GM12878 (cell line): ENCODE measurements at regions not wholly inside any gene's neighbourhood (a gene's known extent, or its start where the extent isn't known, plus 50 kb on each side); places are given as distances from the start of the nearest gene placed in this dataset.

Experiments
- ATAC-seq: fragments of 200-7000 bp; cut with Tn5 transposase; 3 replicates; pipeline ENCODE4 v1.9.1; 2020; ENCODE audit warnings: mild to moderate bottlenecking, moderate library complexity
- BruUV-seq: library from RNA; stranded (reverse); fragments of 400-500 nt; replicated peaks from 2 replicates; lab custom pipeline; 2021; lab: Mats Ljungman, UMichigan
- CTCF ChIA-PET: fragments of 300-600 bp; sonication (Branson Sonifier 250); formaldehyde crosslinking; extraction: SDS; loops from one replicate; lab custom pipeline; 2021; ENCODE audit warnings: inconsistent platforms; lab: Yijun Ruan, JAX
- POLR2A ChIA-PET: fragments of 350-600 bp; formaldehyde crosslinking; extraction: SDS; loops from one replicate; lab custom pipeline; 2021; ENCODE audit warnings: inconsistent platforms; lab: Charles Lee
- RAD21 ChIA-PET: fragments of 300-600 bp; sonication (Branson Sonifier 250); formaldehyde crosslinking; loops from one replicate; lab custom pipeline; 2023; ENCODE audit warnings: antibody characterized with exemption; ENCODE audit not compliant: unreplicated experiment; lab: Charles Lee
- SMC1A ChIA-PET: fragments of 300-600 bp; sonication (Branson Sonifier 250); formaldehyde crosslinking; loops from one replicate; lab custom pipeline; 2023; ENCODE audit not compliant: unreplicated experiment, uncharacterized antibody; lab: Charles Lee
- DNase-seq: peaks from one replicate; pipeline ENCODE4 v3.0.0-alpha.2; 2011; ENCODE audit warnings: low read depth, low spot score
- FAIRE-seq: peaks from 3 replicates; lab custom pipeline; 2011; peaks lifted over from hg19 to GRCh38; lab: Jason Lieb, UNC
- H2AFZ ChIP-seq: 2 replicates; pipeline ENCODE4 v1.6.0; 2011; ENCODE audit warnings: low read depth, low read length, control low read depth; ENCODE audit not compliant: control insufficient read depth
- H3K27ac ChIP-seq: 2 replicates; pipeline ENCODE4 v1.5.1; 2011; ENCODE audit warnings: control low read depth; ENCODE audit not compliant: control insufficient read depth, insufficient read depth
- H3K27me3 ChIP-seq, 2 experiments: replicated peaks in 1 of 2; 2 replicates each; pipeline versions ENCODE4 v1.6.0 to v1.6.1; 2011; ENCODE audit warnings: low read length in 1 of 2; ENCODE audit not compliant: control insufficient read depth in 2 of 2, insufficient read depth in 2 of 2
- H3K36me3 ChIP-seq, 2 experiments: 2 replicates each; pipeline ENCODE4 v1.5.1; 2011; ENCODE audit warnings: low read length in 1 of 2; ENCODE audit not compliant: control insufficient read depth in 2 of 2, insufficient read depth in 2 of 2
- H3K4me1 ChIP-seq: 2 replicates; pipeline ENCODE4 v1.6.1; 2011; ENCODE audit warnings: mild to moderate bottlenecking, low read length, moderate library complexity, mixed read lengths; ENCODE audit not compliant: control insufficient read depth, insufficient read depth
- H3K4me2 ChIP-seq: 2 replicates; pipeline ENCODE4 v1.6.0; 2011; ENCODE audit warnings: control low read depth; ENCODE audit not compliant: control insufficient read depth, insufficient read depth
- H3K4me3 ChIP-seq: fragments of 200-600 bp; sonication (generic); 2 replicates; pipeline ENCODE4 v1.5.1; 2016
- H3K79me2 ChIP-seq: 2 replicates; pipeline ENCODE4 v1.6.0; 2011; ENCODE audit warnings: low read length; ENCODE audit not compliant: control insufficient read depth, insufficient read depth
- H3K9ac ChIP-seq: 2 replicates; pipeline ENCODE4 v1.8.0; 2011; ENCODE audit warnings: low read length, control low read depth, mixed read lengths; ENCODE audit not compliant: control insufficient read depth, insufficient read depth
- H3K9me3 ChIP-seq: replicated peaks from 3 replicates; pipeline ENCODE4 v1.5.1; 2011; ENCODE audit warnings: mild to moderate bottlenecking, low read length; ENCODE audit not compliant: control insufficient read depth, insufficient read depth
- H4K20me1 ChIP-seq: 2 replicates; pipeline ENCODE4 v1.6.0; 2011; ENCODE audit not compliant: control insufficient read depth, insufficient read depth
- ASH2L ChIP-seq: fragments of 300-600, 200-600 bp; sonication (generic); IDR thresholded peaks from 2 replicates; pipeline ENCODE4 v1.6.1; 2017; ENCODE audit warnings: low read depth, mild to moderate bottlenecking, borderline replicate concordance
- BRCA1 ChIP-seq: IDR thresholded peaks from 2 replicates; pipeline ENCODE4 v1.6.1; 2011; ENCODE audit warnings: low read depth, low read length, improper control_type of control experiment
- CHD2 ChIP-seq: IDR thresholded peaks from 2 replicates; pipeline ENCODE4 v1.6.1; 2011; ENCODE audit warnings: low read depth, low read length, improper control_type of control experiment, borderline replicate concordance
- CHD4 ChIP-seq: fragments of 200-600 bp; sonication (generic); IDR thresholded peaks from 2 replicates; pipeline ENCODE4 v1.6.1; 2016; ENCODE audit warnings: mild to moderate bottlenecking
- EGR1 ChIP-seq, 2 experiments: IDR thresholded peaks; 1 replicate in 1 of 2; 2 replicates in 1 of 2; pipeline ENCODE4 v1.6.1; 2011 to 2012; ENCODE audit warnings: low read depth in 2 of 2, low read length in 2 of 2, borderline replicate concordance in 1 of 2, mild to moderate bottlenecking in 1 of 2, moderate library complexity in 1 of 2
- FOXM1 ChIP-seq: IDR thresholded peaks from 2 replicates; pipeline ENCODE4 v1.6.1; 2012; ENCODE audit warnings: low read depth, mild to moderate bottlenecking, inconsistent platforms, low read length, moderate library complexity
- GABPA ChIP-seq: IDR thresholded peaks from 2 replicates; pipeline ENCODE4 v1.6.1; 2014; ENCODE audit warnings: antibody characterized with exemption, low read depth, mild to moderate bottlenecking, inconsistent platforms
- HCFC1 ChIP-seq: fragments of 150-350 bp; IDR thresholded peaks from 2 replicates; pipeline ENCODE4 v1.6.1; 2014; ENCODE audit warnings: low read length
- NFYA ChIP-seq: IDR thresholded peaks from 2 replicates; pipeline ENCODE4 v1.6.1; 2011; ENCODE audit warnings: low read depth, mild to moderate bottlenecking, low read length, improper control_type of control experiment, borderline replicate concordance
- NR2F1 ChIP-seq: fragments of 450-650 bp; conservative IDR thresholded peaks from 2 replicates; pipeline ENCODE4 v1.6.1; 2017; ENCODE audit warnings: mild to moderate bottlenecking
- PML ChIP-seq: IDR thresholded peaks from 2 replicates; pipeline ENCODE4 v1.6.1; 2012; ENCODE audit warnings: low read length, inconsistent platforms
- POU2F2 ChIP-seq: IDR thresholded peaks from 3 replicates; pipeline ENCODE4 v1.6.1; 2011; ENCODE audit warnings: low read depth, mild to moderate bottlenecking, low read length, borderline replicate concordance
- SUPT20H ChIP-seq: IDR thresholded peaks from 2 replicates; pipeline ENCODE4 v1.6.1; 2011; ENCODE audit warnings: low read depth, mild to moderate bottlenecking, low read length, moderate library complexity, borderline replicate concordance; ENCODE audit not compliant: control insufficient read depth
- ZNF207 ChIP-seq: fragments of 450-650 bp; IDR thresholded peaks from 2 replicates; pipeline ENCODE4 v1.6.1; 2014; ENCODE audit warnings: antibody characterized with exemption, mild to moderate bottlenecking, borderline replicate concordance
- ZZZ3 ChIP-seq: IDR thresholded peaks from 2 replicates; pipeline ENCODE4 v1.6.1; 2011; ENCODE audit warnings: low read depth; ENCODE audit not compliant: control insufficient read depth, insufficient read length
- WGBS: methylation state at CpG from one replicate; pipeline ENCODE4 v1.1.6; 2016; ENCODE audit warnings: low lambda C conversion rate; ENCODE audit not compliant: insufficient replicate concordance, insufficient coverage; ENCODE audit errors: missing lambda C conversion rate; 5-methylcytosine and 5-hydroxymethylcytosine counted together
- in situ Hi-C: fragments of 300-500 bp; cut with MboI; formaldehyde crosslinking; loops from 9 replicates; pipeline ENCODE4 v1.14.3; 2018; ENCODE audit warnings: mixed read lengths
- intact Hi-C: fragments of 100-400 bp; cut with micrococcal nuclease; formaldehyde crosslinking; loops from one replicate; pipeline ENCODE4 v1.14.2; 2022; ENCODE audit not compliant: unreplicated experiment
- TF ChIP-seq, protein P1 (sequence below): fragments of 450-650 bp; IDR thresholded peaks from 2 replicates; pipeline ENCODE4 v1.6.1; 2017; ENCODE audit warnings: mild to moderate bottlenecking, moderate library complexity
- TF ChIP-seq, protein P2 (sequence below): fragments of 450-650 bp; IDR thresholded peaks from 2 replicates; pipeline ENCODE4 v1.6.1; 2014; ENCODE audit warnings: mild to moderate bottlenecking
- TF ChIP-seq, protein P3 (sequence below): IDR thresholded peaks from 2 replicates; pipeline ENCODE4 v1.6.1; 2012; ENCODE audit warnings: low read depth, low read length, improper control_type of control experiment

DNA sequence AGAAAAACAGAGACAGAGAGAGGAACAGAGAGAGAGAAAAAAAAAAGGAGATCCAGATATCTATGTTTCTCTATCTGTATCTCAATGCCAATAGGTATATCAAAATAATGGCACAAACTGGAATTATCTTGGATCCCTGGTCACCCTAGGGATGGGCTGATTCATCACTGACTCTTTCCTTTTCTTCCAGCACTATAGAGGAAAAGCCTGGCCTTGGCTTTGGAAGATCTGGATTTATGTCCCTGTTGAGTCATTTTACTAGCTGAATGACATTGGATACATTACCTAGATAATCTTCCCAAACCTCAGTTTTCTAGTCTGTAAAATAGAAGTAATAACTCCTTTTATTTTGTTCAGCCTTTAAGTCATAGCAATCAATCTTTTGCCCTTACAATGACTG is 152.8 kb upstream of the GDF10 start (continued):
- TF ChIP-seq, protein P1, sequence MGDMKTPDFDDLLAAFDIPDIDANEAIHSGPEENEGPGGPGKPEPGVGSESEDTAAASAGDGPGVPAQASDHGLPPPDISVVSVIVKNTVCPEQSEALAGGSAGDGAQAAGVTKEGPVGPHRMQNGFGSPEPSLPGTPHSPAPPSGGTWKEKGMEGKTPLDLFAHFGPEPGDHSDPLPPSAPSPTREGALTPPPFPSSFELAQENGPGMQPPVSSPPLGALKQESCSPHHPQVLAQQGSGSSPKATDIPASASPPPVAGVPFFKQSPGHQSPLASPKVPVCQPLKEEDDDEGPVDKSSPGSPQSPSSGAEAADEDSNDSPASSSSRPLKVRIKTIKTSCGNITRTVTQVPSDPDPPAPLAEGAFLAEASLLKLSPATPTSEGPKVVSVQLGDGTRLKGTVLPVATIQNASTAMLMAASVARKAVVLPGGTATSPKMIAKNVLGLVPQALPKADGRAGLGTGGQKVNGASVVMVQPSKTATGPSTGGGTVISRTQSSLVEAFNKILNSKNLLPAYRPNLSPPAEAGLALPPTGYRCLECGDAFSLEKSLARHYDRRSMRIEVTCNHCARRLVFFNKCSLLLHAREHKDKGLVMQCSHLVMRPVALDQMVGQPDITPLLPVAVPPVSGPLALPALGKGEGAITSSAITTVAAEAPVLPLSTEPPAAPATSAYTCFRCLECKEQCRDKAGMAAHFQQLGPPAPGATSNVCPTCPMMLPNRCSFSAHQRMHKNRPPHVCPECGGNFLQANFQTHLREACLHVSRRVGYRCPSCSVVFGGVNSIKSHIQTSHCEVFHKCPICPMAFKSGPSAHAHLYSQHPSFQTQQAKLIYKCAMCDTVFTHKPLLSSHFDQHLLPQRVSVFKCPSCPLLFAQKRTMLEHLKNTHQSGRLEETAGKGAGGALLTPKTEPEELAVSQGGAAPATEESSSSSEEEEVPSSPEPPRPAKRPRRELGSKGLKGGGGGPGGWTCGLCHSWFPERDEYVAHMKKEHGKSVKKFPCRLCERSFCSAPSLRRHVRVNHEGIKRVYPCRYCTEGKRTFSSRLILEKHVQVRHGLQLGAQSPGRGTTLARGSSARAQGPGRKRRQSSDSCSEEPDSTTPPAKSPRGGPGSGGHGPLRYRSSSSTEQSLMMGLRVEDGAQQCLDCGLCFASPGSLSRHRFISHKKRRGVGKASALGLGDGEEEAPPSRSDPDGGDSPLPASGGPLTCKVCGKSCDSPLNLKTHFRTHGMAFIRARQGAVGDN, result no peak
- TF ChIP-seq ZZZ3, result no peak
- no peak for TF ChIP-seq GABPA
- no peak for TF ChIP-seq CHD4
- no peak for TF ChIP-seq NR2F1
- TF ChIP-seq ASH2L, result no peak
- TF ChIP-seq PML, result no peak
- TF ChIP-seq ZNF207, result no peak
- no peak for TF ChIP-seq SUPT20H

DNA sequence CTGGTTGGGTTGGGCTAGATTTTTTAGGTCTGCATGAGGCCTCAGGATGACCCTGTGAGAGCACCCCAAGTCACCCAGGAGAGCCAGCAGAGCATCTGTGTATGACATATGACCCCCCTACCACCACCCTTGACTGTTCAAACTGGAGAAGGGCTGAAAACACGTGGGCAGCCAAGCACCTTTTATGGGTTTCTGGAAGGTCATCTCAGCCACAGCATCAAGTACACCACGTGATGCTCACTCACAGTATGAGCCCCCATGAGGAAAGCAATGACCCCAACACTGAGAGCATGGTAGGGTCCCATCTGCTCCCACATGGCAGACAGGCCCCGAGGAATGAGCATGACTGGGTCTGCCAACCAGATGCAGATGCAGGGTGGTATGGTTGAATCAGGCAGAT is 149.4 kb upstream of the GDF10 start:
- intact Hi-C loops (no loop called here), in situ Hi-C loops (no loop called here)
- H3K4me3 ChIP-seq, result no peak overlapping the region
- FAIRE-seq, result no peak
- CTCF ChIA-PET, result interaction anchor here (1.2 kb wide), 1 partner anchor 103 kb away, joined by 3 read pairs; no protein-coding TSS in a partner anchor
- H2AFZ ChIP-seq, result no peak overlapping the region
- no peak for DNase-seq
- WGBS, result 11% methylated on average over 3 of the region's 3 CpGs
- no peaks in the 10 kb centered on the region for H3K4me1 ChIP-seq
- peaks cover 3% of the 10 kb centered on the region; the same call in 2 of the 3 replicates for H3K9me3 ChIP-seq
- no peak overlapping the region for H3K27ac ChIP-seq
- H4K20me1 ChIP-seq, result no peaks in the 10 kb centered on the region
- no peak overlapping the region for H3K4me2 ChIP-seq
- no TSS peak for BruUV-seq
- no peaks in the 10 kb centered on the region for H3K27me3 ChIP-seq
- RAD21 ChIA-PET, result no interaction called here
- POLR2A ChIA-PET, result no interaction called here
- no peaks in the 10 kb centered on the region for H3K79me2 ChIP-seq
- SMC1A ChIA-PET, result no interaction called here
- no peaks in the 10 kb centered on the region for H3K36me3 ChIP-seq
- ATAC-seq, result no peak
- no peak overlapping the region for H3K9ac ChIP-seq
- no peak for TF ChIP-seq POU2F2
- no peak for TF ChIP-seq CHD2
- TF ChIP-seq, protein P2, sequence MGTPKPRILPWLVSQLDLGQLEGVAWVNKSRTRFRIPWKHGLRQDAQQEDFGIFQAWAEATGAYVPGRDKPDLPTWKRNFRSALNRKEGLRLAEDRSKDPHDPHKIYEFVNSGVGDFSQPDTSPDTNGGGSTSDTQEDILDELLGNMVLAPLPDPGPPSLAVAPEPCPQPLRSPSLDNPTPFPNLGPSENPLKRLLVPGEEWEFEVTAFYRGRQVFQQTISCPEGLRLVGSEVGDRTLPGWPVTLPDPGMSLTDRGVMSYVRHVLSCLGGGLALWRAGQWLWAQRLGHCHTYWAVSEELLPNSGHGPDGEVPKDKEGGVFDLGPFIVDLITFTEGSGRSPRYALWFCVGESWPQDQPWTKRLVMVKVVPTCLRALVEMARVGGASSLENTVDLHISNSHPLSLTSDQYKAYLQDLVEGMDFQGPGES, result no peak
- no peak for TF ChIP-seq BRCA1
- TF ChIP-seq, protein P3, sequence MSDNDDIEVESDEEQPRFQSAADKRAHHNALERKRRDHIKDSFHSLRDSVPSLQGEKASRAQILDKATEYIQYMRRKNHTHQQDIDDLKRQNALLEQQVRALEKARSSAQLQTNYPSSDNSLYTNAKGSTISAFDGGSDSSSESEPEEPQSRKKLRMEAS, result no peak
- TF ChIP-seq EGR1 (IDR thresholded peaks at IDR 0.05; ENCODE audit: borderline replicate concordance in 1 of 2, low read depth in 2 of 2, low read length in 2 of 2), result no peak
- TF ChIP-seq FOXM1, result no peak
- no peak for TF ChIP-seq HCFC1
- no peak for TF ChIP-seq CHD4
- no peak for TF ChIP-seq NFYA
